Parathyroid adenoma (tissue), 2 donors: ENCODE measurements at regions not wholly inside any gene's neighbourhood (a gene's known extent, or its start where the extent isn't known, plus 50 kb on each side); places are given as distances from the start of the nearest gene placed in this dataset.

ENCODE experiments used
- H2AFZ ChIP-seq: fragments of 300-600 bp; sonication (generic); one replicate; pipeline ENCODE4 v1.7.0; 2017; ENCODE audit warnings: antibody characterized with exemption, mild to moderate bottlenecking
- H3K27ac ChIP-seq: fragments of 300-600 bp; sonication (generic); one replicate; pipeline ENCODE4 v1.7.0; 2017
- H3K27me3 ChIP-seq: fragments of 300-600 bp; sonication (generic); one replicate; pipeline ENCODE4 v1.7.0; 2017; ENCODE audit warnings: low read length; ENCODE audit not compliant: control insufficient read depth, insufficient read depth
- H3K36me3 ChIP-seq: fragments of 300-600 bp; sonication (generic); one replicate; pipeline ENCODE4 v1.7.0; 2017; ENCODE audit warnings: low read length; ENCODE audit not compliant: control insufficient read depth, insufficient read depth
- H3K4me1 ChIP-seq: fragments of 300-600 bp; sonication (generic); one replicate; pipeline ENCODE4 v1.7.0; 2017; ENCODE audit warnings: control low read depth
- H3K4me2 ChIP-seq: fragments of 300-600 bp; sonication (generic); one replicate; pipeline ENCODE4 v1.7.0; 2017; ENCODE audit warnings: low read length
- H3K4me3 ChIP-seq: fragments of 300-600 bp; sonication (generic); one replicate; pipeline ENCODE4 v1.7.0; 2017; ENCODE audit warnings: low read depth, low read length
- H3K79me2 ChIP-seq: fragments of 300-600 bp; sonication (generic); one replicate; pipeline ENCODE4 v1.7.0; 2017; ENCODE audit warnings: control low read depth
- H3K9ac ChIP-seq: fragments of 300-600 bp; sonication (generic); one replicate; pipeline ENCODE4 v1.7.0; 2017; ENCODE audit warnings: mild to moderate bottlenecking
- H3K9me3 ChIP-seq: fragments of 300-600 bp; sonication (generic); one replicate; pipeline ENCODE4 v1.7.0; 2017; ENCODE audit warnings: low read length; ENCODE audit not compliant: control insufficient read depth
- TF ChIP-seq, protein P1 (sequence below): fragments of 300-600 bp; sonication (generic); IDR thresholded peaks from one replicate; pipeline ENCODE4 v1.7.0; 2017; ENCODE audit warnings: antibody characterized with exemption, mild to moderate bottlenecking
- donor health status: primary hyperparathyroidism.

DNA sequence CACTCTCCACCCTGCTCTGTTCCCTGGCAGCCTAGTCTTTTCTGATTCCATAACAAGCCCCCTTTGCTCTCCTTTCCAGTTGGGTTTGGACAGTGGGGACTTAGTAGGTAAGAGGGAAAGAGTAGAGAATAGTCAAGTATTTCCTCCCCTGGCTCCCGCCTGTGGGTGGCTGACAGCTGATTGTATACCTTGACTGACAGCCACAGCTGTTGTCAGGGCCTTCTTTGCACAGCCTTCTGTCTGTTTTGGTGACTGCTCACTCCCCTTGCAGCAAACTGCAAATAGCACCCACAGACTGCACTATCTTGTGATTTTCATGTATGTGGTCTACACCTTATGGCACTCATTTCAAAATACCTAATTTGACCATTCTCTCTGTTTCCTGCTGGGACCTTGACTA is 486.3 kb downstream of the ACTR3B start:
- Histone ChIP-seq H3K9me3 (no peaks in the 10 kb centered on the region), H3K79me2 (no peaks in the 10 kb centered on the region), H3K4me1 (no peaks in the 10 kb centered on the region), H3K27ac (no peak overlapping the region), H3K27me3 (no peaks in the 10 kb centered on the region), H3K4me2 (no peak overlapping the region), H3K4me3 (no peak overlapping the region), H3K9ac (no peak overlapping the region), H2AFZ (no peak overlapping the region), H3K36me3 (no peaks in the 10 kb centered on the region)
- TF ChIP-seq, protein P1, sequence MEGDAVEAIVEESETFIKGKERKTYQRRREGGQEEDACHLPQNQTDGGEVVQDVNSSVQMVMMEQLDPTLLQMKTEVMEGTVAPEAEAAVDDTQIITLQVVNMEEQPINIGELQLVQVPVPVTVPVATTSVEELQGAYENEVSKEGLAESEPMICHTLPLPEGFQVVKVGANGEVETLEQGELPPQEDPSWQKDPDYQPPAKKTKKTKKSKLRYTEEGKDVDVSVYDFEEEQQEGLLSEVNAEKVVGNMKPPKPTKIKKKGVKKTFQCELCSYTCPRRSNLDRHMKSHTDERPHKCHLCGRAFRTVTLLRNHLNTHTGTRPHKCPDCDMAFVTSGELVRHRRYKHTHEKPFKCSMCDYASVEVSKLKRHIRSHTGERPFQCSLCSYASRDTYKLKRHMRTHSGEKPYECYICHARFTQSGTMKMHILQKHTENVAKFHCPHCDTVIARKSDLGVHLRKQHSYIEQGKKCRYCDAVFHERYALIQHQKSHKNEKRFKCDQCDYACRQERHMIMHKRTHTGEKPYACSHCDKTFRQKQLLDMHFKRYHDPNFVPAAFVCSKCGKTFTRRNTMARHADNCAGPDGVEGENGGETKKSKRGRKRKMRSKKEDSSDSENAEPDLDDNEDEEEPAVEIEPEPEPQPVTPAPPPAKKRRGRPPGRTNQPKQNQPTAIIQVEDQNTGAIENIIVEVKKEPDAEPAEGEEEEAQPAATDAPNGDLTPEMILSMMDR: no peak

DNA sequence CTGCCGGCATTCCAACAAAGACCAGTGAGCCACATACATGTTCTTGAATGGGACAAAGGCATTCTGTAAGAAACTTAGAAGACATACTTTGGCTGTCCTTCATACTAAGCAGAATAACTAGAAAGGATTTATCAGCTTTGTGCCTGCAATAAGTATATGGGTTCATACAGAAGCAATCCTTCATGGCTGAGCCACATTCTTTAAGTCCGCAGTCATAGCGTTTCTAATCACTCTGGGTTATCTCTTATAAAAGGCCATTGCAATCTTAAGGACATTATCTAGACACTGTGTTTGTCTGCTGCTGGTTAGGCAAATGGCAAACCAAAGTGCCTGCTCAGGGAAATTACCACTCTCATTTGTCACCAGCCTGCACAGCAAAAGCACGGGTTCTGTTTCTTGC is 488.4 kb downstream of the ACTR3B start:
- Histone ChIP-seq H3K27ac (no peak overlapping the region), H3K79me2 (no peaks in the 10 kb centered on the region), H3K27me3 (no peaks in the 10 kb centered on the region), H3K4me1 (no peaks in the 10 kb centered on the region), H2AFZ (no peak overlapping the region), H3K36me3 (no peaks in the 10 kb centered on the region), H3K9me3 (no peaks in the 10 kb centered on the region), H3K9ac (no peak overlapping the region), H3K4me3 (no peak overlapping the region), H3K4me2 (no peak overlapping the region)
- TF ChIP-seq, protein P1: no peak

DNA sequence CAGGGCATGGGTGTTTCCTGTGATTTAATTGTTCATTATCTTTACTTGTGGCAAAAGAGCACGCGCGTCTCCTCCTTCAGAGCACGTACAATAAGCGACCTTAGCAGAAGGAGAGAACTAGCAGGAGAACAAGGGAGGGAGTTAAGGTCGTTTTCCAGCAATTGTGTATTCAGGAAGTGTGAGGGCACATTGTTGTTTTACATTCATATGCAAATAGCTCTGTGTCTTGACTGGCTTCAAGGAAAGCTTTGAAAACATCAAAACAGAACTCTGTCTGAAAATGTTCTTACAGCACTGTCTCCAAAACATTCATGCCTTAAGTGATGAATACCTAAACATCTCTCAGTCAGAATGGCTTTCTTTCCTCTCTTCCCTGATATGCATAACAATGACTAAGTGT is 499.1 kb downstream of the ACTR3B start:
- Histone ChIP-seq H3K9ac (no peak overlapping the region), H3K27ac (no peak overlapping the region), H3K4me1 (no peaks in the 10 kb centered on the region), H3K4me3 (no peak overlapping the region), H3K27me3 (no peaks in the 10 kb centered on the region), H3K36me3 (peaks cover 4% of the 10 kb centered on the region), H3K79me2 (no peaks in the 10 kb centered on the region), H3K9me3 (no peaks in the 10 kb centered on the region), H2AFZ (no peak overlapping the region), H3K4me2 (no peak overlapping the region)
- TF ChIP-seq, protein P1: no peak

DNA sequence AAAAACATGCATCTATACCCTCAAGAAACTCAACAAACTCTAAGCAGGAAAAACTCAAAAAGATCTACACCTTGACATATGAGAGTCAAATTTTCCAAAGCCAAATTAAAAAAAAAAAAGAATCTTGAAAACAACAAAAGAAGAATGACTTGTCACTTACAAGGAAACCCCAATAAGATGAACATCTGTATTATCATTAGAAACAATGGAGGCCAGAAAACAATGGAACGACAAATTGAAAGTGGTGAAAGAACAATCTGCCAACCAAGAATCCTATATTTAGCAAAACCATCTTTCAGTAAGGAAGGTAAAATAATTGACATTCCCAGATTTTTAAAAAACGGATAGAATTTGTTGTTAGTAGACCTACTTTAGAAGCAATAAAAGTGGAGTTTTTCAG is 516.8 kb downstream of the ACTR3B start:
- no peak overlapping the region for H2AFZ ChIP-seq
- no peaks in the 10 kb centered on the region for H3K36me3 ChIP-seq
- no peak overlapping the region for H3K27ac ChIP-seq
- no peak overlapping the region for H3K4me3 ChIP-seq
- H3K9ac ChIP-seq: no peak overlapping the region
- peaks cover 8% of the 10 kb centered on the region for H3K9me3 ChIP-seq
- H3K27me3 ChIP-seq: no peaks in the 10 kb centered on the region
- H3K4me1 ChIP-seq: no peaks in the 10 kb centered on the region
- TF ChIP-seq, protein P1: no peak
- no peaks in the 10 kb centered on the region for H3K79me2 ChIP-seq
- no peak overlapping the region for H3K4me2 ChIP-seq

DNA sequence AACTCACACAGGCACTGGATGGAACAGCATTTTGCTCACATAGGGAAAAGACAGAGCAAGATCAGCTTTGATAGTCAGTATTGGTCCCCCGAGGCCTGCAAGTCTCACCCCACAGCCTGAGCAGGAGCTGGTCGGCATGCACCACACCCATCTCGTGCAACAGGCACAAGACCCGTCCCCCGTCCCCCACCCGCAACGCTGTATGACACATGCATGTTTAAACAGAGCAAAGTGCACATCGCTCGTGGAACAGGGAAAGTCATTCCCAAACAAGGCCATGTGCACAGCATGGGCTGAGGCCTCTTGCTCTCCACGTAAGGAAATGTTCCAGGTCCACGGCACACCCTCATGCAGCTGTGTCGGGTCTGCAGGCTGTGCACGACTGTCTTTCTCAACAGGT is 527.2 kb downstream of the ACTR3B start:
- H3K4me3 ChIP-seq: no peak overlapping the region
- no peaks in the 10 kb centered on the region for H3K4me1 ChIP-seq
- TF ChIP-seq, protein P1: no peak
- H3K9me3 ChIP-seq: no peaks in the 10 kb centered on the region
- H3K9ac ChIP-seq: no peak overlapping the region
- no peak overlapping the region for H3K4me2 ChIP-seq
- H3K36me3 ChIP-seq: no peaks in the 10 kb centered on the region
- H2AFZ ChIP-seq: no peak overlapping the region
- H3K27me3 ChIP-seq: no peaks in the 10 kb centered on the region
- no peak overlapping the region for H3K27ac ChIP-seq
- H3K79me2 ChIP-seq: no peaks in the 10 kb centered on the region
